GM12874 (cell line): ENCODE measurements at regions not wholly inside any gene's neighbourhood (a gene's known extent, or its start where the extent isn't known, plus 50 kb on each side); places are given as distances from the start of the nearest gene placed in this dataset.

Experiments used
- TF ChIP-seq, protein P1 (sequence below): IDR thresholded peaks from 2 replicates; pipeline ENCODE4 v1.5.1; 2011; ENCODE audit warnings: low read depth, mild to moderate bottlenecking, control low read depth, low read length, moderate library complexity; ENCODE audit not compliant: insufficient read depth

DNA sequence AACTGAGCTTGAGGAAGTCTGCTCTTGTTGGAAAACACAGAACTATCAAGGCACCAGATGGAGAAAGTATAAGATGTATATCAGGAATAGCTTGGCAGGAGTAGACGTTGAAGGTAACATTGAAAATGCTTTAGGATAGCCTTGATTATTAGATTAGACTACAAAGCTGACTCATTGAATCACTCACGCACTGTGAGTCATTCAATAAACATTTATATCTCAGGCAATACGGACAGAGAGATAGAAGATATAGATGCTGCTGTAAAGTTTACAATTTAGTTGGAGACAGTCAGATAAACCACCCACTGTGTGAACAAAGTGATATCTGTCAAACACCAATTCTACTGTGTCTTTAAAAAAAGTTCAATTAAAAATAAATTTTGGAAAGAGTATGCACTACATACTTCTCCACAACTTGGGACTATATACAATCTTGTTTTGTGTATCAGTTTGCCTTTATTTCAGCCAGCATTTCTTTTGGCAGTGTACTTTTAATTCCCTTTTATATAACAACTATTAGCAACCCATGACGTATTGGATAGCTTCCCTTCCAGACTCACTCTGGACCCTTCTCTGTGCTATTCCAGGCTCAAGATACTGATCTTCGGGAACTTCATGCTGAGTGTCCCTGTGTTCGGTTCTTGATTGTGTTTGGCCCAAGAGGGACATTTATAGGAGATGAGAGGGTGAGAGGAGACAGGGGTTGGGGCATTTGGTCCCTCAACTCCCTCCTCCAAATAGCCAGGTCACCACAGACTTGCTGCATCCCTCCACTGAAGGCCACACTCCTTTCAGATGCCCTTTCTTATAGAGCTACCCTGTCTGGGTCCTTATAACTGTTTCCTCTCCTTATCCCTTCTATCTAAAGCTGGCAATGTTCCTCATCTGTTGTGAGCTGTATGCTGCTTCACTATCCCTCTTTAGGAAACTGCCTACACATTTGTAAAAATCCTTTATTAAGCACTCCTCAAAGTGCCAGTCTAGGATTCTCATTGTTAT lies 176.6 kb upstream of the PTPRK start:
- TF ChIP-seq, protein P1, sequence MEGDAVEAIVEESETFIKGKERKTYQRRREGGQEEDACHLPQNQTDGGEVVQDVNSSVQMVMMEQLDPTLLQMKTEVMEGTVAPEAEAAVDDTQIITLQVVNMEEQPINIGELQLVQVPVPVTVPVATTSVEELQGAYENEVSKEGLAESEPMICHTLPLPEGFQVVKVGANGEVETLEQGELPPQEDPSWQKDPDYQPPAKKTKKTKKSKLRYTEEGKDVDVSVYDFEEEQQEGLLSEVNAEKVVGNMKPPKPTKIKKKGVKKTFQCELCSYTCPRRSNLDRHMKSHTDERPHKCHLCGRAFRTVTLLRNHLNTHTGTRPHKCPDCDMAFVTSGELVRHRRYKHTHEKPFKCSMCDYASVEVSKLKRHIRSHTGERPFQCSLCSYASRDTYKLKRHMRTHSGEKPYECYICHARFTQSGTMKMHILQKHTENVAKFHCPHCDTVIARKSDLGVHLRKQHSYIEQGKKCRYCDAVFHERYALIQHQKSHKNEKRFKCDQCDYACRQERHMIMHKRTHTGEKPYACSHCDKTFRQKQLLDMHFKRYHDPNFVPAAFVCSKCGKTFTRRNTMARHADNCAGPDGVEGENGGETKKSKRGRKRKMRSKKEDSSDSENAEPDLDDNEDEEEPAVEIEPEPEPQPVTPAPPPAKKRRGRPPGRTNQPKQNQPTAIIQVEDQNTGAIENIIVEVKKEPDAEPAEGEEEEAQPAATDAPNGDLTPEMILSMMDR: no peak

GRCh38 chr6:128694303-128695009 lies 174.1 kb upstream of the PTPRK start:
- TF ChIP-seq, protein P1: no peak

- TF ChIP-seq, protein P1: no peak
Observed at GRCh38 chr6:128690063-128690462, 169.7 kb upstream of the PTPRK start.

DNA sequence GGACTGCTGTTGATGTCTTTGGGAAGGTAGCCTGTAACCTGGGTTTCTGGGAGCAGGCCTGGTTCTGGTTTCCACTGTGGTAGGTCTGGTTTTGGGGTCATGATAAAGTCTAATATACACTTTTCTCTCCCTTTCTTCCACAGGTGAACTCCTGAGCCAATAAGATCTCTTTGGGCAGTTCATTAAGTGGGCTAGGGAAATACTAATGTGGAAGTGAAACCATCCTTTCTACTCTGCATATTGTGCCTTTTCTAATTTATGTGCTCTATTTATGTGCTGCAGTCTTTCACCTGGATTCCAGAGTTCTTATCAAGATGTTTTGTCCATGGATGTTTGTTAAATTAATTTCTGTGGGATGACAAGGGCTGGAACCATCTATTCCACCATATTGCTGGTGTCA lies 165.7 kb upstream of the PTPRK start:
- TF ChIP-seq, protein P1: no peak

DNA sequence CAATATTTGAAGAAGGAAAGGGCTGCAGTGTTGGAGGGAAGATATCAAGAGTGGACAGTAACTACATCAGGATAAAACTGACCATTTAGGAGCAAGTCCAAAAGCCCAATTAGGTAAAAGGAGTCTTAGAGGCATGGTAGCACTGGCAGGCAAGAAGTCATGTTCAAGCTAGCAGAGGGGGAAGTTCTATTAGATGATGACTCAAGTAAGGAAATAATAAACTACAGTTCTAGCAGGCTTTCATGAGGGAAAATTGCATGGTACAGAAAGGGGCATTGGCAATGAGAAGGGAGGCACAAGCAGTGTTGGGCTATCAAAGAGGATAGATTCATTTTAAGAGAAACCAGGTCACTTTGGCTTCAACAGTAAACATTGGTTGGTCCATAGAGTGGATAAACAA lies 156.1 kb upstream of the PTPRK start:
- TF ChIP-seq, protein P1: no peak

DNA sequence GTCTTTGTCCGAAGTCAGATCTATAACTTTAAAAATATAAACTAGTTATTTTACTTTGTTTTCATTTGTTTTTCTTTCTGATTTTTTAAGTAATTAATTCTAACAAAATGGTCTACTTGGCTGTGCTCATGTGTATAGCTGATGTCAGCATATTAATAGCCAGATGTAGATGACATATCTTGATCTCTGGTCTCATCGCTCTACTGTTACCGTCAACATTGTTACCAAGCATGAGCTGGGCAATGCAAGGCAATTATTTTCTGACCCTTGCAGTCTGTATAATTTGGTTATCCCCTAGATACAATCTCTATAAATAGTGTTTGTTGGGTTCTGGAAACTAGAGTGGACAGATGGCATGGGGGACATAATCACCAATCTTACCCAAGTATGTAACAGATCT lies 151.6 kb upstream of the PTPRK start:
- TF ChIP-seq, protein P1: no peak

GRCh38 chr6:128667339-128667858 lies 147.0 kb upstream of the PTPRK start:
- TF ChIP-seq, protein P1: no peak
